ENCODE measurements at regions not wholly inside any gene's neighbourhood (a gene's known extent, or its start where the extent isn't known, plus 50 kb on each side); places are given as distances from the start of the nearest gene placed in this dataset.

DNA sequence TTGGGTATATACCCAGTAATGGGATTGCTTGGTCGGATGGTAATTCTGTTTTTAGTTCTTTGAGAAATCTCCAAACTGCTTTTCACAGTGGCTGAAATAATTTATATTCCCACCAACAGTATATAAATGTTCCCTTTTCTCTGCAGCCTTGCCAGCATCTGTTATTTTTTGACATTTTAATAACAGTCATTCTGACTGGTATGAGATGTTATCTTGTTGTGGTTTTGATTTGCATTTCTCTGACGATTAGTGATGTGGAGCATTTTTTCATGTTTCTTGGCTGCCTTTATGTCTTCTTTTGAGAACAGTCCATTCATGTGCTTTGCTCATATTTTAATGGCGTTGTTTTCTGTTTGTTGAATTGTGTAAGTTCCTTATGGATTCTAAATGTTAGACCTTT lies 641.6 kb downstream of the HACE1 start:
- no peak for DNase-seq (ENCODE audit: low read depth)

GRCh38 chr6:104214901-104215300 lies 644.8 kb downstream of the HACE1 start:
- no peak for DNase-seq (ENCODE audit: low read depth)

DNA sequence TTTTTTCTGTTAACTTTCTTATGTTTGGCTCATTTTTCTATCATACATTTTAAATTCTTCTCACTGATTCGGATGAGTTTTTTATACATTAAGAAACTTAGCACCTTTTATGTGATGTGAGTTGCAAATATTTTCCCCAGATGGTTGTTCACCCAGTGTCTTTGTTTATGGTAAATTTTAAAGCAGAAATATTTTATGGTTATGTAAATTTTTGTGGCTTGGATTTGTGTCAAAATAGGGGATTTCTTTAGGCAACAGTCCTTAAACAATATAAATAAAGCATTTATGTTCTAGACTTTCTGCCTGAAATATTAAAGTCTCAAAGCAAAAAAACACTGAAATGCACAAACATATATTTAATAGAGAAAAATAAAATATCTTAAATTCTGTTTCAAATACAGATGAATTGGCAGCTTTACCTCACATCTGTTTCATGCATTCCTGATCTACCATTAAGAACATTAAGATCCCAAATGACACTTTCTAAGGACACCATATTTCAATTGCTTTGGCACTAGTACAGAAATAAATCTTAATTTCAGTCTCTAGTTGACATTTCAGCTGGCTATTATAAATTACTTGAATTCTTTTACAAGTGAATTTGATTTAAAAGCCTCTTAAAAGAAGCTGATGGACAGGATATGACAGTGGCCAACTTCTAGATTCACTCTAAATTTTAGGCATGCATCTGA lies 646.6 kb downstream of the HACE1 start:
- DNase-seq (ENCODE audit: low read depth), result no peak

GRCh38 chr6:104207635-104208034 lies 652.1 kb downstream of the HACE1 start:
- no peak for DNase-seq (ENCODE audit: low read depth)

- DNase-seq (ENCODE audit: low read depth), result no peak
These were observed 658.2 kb downstream of the HACE1 start for GRCh38 chr6:104201557-104201956.

- no peak for DNase-seq (ENCODE audit: low read depth)
These were observed 672.1 kb downstream of the HACE1 start for GRCh38 chr6:104187616-104188015.

DNA sequence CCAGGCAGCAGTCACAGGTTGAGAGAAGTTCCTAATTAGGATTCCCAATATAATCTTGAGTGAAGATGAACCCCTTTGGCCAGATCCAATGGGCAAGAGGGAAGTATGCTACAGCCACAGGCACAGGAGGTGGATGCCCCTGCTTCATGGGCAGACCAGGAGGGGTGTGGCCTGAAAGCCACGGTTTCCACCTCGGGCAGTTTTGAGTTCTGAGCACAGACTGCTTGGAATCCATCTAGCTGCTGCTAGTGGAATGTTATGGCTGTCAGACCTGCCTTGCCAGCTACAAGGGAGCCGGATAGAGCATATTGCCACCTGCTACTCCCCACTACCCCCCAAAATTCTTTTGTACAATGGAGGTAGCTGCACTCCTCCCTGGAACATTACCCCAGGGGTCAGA lies 672.9 kb downstream of the HACE1 start:
- no peak for DNase-seq (ENCODE audit: low read depth)

GRCh38 chr6:104183816-104184435 lies 675.8 kb downstream of the HACE1 start:
- no peak for DNase-seq (ENCODE audit: low read depth)

GRCh38 chr6:104182811-104183210 lies 676.9 kb downstream of the HACE1 start:
- DNase-seq (ENCODE audit: low read depth), result no peak

- DNase-seq (ENCODE audit: low read depth), result no peak
These were observed 686.1 kb downstream of the HACE1 start for GRCh38 chr6:104173668-104174067.

- no peak for DNase-seq (ENCODE audit: low read depth)
These were observed 689.3 kb downstream of the HACE1 start for GRCh38 chr6:104170401-104170800.

DNA sequence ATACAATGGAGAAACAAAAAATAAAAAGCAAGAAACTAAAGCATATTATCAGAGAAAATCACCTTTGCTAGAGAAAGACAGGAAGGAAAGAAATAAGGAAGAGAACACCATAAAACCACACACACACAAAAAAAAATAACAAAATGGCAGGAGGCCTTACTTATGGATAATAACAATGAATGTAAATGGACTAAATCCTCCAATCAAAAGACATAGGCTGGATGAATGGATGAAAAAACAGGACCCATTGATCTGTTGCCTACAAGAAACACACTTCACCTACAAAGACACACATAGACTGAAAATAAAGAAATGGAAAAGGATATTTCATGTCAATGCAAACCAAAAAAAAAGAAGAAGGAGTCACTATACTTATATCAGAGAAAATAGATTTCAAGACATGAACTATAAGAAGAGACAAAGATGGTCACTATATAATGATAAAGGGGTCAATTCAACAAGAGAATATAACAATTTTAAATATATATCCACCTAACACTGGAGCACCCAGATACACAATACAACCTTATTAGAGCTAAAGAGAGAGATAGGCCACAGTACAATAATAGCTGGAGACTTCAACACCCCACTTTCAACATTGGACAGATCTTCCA lies 693.6 kb downstream of the HACE1 start:
- no peak for DNase-seq (ENCODE audit: low read depth)

DNA sequence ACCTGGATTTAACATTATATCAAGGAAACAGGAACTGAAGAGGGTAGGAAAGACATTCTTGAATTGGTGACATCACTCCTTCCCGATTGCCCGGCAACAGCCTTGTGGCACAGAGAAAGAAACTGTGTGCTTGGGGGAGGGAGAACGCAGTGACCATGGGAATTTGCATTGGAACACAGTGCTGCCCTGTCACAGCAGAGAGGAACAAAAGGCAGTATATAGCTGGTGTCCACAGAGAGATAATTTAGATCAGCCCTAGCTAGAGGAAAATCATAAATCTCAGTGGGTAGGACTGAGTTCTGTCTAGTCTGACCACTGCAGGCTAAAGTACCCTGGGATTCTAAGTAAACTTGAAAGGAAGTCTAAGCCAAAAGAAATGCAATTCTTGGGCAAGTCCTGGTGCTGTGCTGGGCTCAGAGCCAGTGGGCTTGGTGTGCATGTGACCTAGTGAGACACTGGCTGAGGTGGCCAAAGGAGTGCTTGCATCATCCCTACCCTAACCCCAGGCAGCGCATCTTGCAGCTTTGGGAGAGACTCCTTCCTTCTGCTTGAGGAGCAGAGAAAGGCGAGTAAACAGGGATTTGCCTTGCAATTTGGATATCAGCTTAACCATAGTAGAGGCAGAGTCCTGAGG lies 697.6 kb downstream of the HACE1 start:
- no peak for DNase-seq (ENCODE audit: low read depth)

GRCh38 chr6:104159045-104159618 lies 700.6 kb downstream of the HACE1 start:
- no peak for DNase-seq (ENCODE audit: low read depth)

DNA sequence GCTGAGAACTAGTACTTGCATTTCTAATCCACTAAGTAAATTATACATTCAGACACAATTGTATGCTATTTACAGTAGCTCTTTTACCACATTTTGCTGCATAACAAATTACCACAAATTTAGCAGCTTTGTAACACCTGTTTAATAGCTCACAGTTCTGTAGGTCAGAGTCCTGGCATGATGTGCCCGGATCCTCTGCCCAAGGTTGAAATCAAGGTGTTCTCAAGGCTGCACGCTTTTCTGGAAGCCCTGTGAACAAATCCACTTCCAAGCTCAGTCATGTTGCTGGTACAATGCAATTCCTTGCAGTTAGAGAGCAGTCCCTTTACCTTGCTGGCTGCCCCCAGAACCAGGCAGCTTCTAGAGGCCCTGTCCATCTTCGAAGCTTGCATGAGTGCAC lies 716.0 kb downstream of the HACE1 start:
- no peak for DNase-seq (ENCODE audit: low read depth)

DNA sequence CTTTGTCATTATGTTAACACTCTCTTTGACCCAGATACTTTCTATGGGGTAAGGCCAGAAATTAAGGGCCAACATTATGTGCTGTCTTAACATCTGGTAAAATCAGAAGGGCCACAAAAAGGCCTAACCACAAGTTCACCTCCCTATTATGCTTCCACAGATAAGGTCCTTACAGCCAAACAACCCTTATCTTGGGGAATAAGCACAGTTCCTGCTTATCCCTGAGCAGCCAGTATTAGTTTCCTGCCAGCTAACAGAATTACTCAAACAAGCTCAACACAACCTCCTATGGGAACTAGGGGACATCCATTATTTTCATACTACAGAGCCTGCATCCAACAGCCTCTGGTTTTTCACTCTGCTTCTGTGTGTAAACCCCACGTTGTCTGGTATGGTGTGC lies 724.8 kb downstream of the HACE1 start:
- no peak for DNase-seq (ENCODE audit: low read depth)

DNA sequence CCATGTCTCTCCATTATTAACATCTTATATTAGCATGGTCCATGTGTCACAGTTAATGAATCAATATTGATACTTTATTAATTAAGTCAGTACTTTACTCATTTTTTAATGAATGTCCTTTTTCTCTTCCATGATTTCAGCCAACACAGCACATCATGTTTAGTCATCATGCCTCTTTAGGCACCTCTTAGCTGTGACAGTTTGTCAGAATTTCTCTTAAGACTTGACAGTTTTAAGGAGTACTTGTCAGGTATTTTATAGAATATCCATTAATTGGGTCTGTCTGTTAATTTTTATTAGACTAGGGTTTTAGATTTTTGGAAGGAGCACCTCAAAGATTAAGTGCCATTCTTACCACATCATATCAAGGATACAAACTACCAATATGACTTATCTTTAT lies 729.4 kb downstream of the HACE1 start:
- no peak for DNase-seq (ENCODE audit: low read depth)

- DNase-seq (ENCODE audit: low read depth), result no peak
These were observed 733.3 kb downstream of the HACE1 start for GRCh38 chr6:104126315-104127005.

DNA sequence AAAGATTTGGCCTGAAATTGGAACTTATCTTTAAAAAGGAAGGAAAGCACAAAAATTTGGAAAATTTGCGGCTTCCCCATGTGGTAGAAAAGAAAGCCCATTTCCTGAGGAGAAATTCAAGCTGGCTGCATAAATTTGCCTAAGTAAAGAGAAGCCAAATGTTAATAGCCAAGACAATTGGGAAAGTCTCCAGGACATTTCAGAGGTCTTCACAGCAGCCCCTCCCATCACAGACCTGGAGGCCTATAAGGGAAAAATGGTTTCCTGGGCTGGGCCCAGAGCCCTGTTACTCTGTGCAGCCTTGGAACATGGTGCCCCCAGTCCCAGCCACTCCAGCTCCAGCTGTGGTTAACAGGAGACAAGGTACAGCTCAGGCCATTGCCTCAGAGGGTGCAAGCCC lies 736.5 kb downstream of the HACE1 start:
- no peak for DNase-seq (ENCODE audit: low read depth)

- peak; percentile 53 for DNase-seq (ENCODE audit: low read depth)
These were observed 741.4 kb downstream of the HACE1 start for GRCh38 chr6:104118274-104118673.

DNA sequence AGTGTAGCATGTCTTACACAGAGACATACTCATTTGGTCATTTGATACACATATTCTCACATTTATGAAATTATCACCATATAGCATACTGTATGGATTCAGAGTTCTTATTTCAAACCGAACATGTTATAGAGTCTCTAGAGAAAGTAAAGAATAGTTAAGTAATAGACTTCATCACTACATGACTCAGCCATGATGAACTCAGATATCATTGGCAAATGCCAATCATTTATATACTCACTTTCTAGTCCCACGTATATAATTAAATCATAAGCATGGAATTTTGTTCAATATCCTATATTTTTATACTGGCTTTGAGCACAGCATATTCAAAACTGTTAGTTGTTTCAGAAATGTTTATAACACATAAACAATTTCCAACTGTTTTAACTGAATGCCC lies 749.9 kb downstream of the HACE1 start:
- no peak for DNase-seq (ENCODE audit: low read depth)

DNA sequence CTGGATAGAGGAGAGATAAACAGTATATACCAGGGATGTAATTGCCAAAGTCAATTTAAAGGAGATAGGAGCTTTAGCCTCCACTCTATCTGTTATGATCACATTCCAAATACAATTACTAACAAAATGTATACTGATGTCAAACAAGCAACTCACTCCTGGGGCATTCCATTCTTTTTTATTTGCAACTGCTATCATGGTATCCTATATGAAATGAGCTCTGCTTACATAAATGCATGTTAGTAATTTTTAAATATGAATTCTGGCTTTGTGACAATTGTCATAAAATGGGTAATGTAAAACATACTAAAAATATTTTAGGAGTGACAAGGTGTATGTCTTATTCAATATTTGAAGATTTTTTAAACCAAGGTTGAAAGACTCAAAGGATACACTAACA lies 751.1 kb downstream of the HACE1 start:
- no peak for DNase-seq (ENCODE audit: low read depth)
